ENCODE measurements at regions not wholly inside any gene's neighbourhood (a gene's known extent, or its start where the extent isn't known, plus 50 kb on each side); places are given as distances from the start of the nearest gene placed in this dataset.
"Not testable (repeated sequence)": the region's sequence is repeated elsewhere in the genome, so short reads cannot be mapped to it uniquely, and the experiment has no call there.

- H3K9me3 Mint-ChIP-seq (ENCODE audit: low read depth); H3K27me3 Mint-ChIP-seq; H3K4me1 Mint-ChIP-seq; DNase-seq; ATAC-seq; CTCF ChIA-PET; H3K4me3 Mint-ChIP-seq; H3K36me3 Mint-ChIP-seq; H3K27ac Mint-ChIP-seq: not testable (repeated sequence)
Measured at GRCh38 chr4:67412153-67412712, 133.1 kb downstream of the CENPC start.

GRCh38 chr4:67403342-67403741 is 142.0 kb downstream of the CENPC start:
- H3K27me3 Mint-ChIP-seq = no peaks in the 10 kb centered on the region
- H3K4me1 Mint-ChIP-seq = no peaks in the 10 kb centered on the region
- CTCF ChIA-PET = no interaction called here
- no peak overlapping the region for H3K27ac Mint-ChIP-seq
- H3K4me3 Mint-ChIP-seq = no peak overlapping the region
- DNase-seq (no peak), ATAC-seq (no peak)
- no peaks in the 10 kb centered on the region for H3K36me3 Mint-ChIP-seq
- no peaks in the 10 kb centered on the region for H3K9me3 Mint-ChIP-seq (ENCODE audit: low read depth)

DNA sequence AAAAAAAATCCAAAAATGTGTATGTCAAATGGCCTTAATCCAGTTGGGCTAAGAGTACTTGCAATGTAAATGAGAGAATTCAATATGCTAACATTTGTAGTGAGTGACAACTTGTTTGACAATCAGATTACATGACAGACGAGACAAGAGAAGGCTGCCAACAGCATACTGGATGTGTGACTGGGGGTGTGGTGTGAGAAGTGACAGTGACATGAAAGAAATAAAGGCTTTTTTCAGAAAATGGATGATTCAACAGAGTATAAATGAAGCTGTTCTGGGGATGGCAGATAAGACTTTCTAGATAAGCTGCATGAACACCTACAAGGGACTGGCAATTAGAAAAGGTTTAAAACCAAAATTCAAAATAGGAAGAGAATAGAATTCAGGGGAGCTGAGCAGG is 143.4 kb downstream of the CENPC start:
- DNase-seq (no peak), ATAC-seq (no peak)
- no peak overlapping the region for H3K4me3 Mint-ChIP-seq
- CTCF ChIA-PET = no interaction called here
- no peaks in the 10 kb centered on the region for H3K4me1 Mint-ChIP-seq
- H3K27me3 Mint-ChIP-seq = no peaks in the 10 kb centered on the region
- H3K27ac Mint-ChIP-seq = no peak overlapping the region
- H3K36me3 Mint-ChIP-seq = no peaks in the 10 kb centered on the region
- H3K9me3 Mint-ChIP-seq (ENCODE audit: low read depth) = no peaks in the 10 kb centered on the region

GRCh38 chr4:67397931-67398330 is 147.4 kb downstream of the CENPC start:
- ATAC-seq (no peak), DNase-seq (no peak)
- no peaks in the 10 kb centered on the region for H3K4me1 Mint-ChIP-seq
- CTCF ChIA-PET = no interaction called here
- no peaks in the 10 kb centered on the region for H3K9me3 Mint-ChIP-seq (ENCODE audit: low read depth)
- no peak overlapping the region for H3K4me3 Mint-ChIP-seq
- H3K27me3 Mint-ChIP-seq = no peaks in the 10 kb centered on the region
- H3K36me3 Mint-ChIP-seq = no peaks in the 10 kb centered on the region
- H3K27ac Mint-ChIP-seq = no peak overlapping the region

DNA sequence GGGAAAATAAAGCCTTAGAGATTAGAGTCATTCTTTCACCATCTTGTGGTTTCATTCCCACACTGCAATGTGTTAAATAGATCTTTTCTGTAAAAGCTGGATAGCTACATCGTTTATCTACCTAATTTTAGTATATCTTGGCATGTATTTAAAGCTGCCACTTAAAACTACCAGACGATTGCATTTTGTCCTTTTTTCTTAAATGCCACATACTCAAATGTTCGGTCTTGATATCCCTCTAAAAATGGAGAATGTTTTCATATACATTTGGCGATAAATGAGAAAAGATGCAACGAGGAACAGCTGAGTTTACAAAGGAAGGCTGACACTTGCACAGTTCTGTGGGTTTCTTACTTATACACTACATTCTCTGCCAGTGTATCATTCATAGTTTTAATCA is 148.3 kb downstream of the CENPC start:
- Mint-ChIP-seq H3K9me3 (ENCODE audit: low read depth) (no peaks in the 10 kb centered on the region), H3K27me3 (peaks cover 6% of the 10 kb centered on the region), H3K27ac (no peak overlapping the region), H3K4me1 (no peaks in the 10 kb centered on the region), H3K4me3 (no peak overlapping the region), H3K36me3 (no peaks in the 10 kb centered on the region)
- CTCF ChIA-PET = no interaction called here
- ATAC-seq = no peak
- DNase-seq = no peak

- DNase-seq (no peak), ATAC-seq (no peak)
- Mint-ChIP-seq H3K27ac (no peak overlapping the region), H3K27me3 (peaks cover 14% of the 10 kb centered on the region), H3K4me3 (no peak overlapping the region), H3K36me3 (no peaks in the 10 kb centered on the region), H3K4me1 (no peaks in the 10 kb centered on the region), H3K9me3 (ENCODE audit: low read depth) (no peaks in the 10 kb centered on the region)
- CTCF ChIA-PET = no interaction called here
Measured at GRCh38 chr4:67396008-67396407, 149.3 kb downstream of the CENPC start.

GRCh38 chr4:67394879-67395278 is 150.4 kb downstream of the CENPC start:
- no peak overlapping the region for H3K27ac Mint-ChIP-seq

GRCh38 chr4:67393699-67394281 is 151.5 kb downstream of the CENPC start:
- Mint-ChIP-seq H3K27ac (no peak overlapping the region), H3K4me3 (no peak overlapping the region), H3K4me1 (no peaks in the 10 kb centered on the region), H3K36me3 (no peaks in the 10 kb centered on the region), H3K27me3 (peaks cover 19% of the 10 kb centered on the region), H3K9me3 (ENCODE audit: low read depth) (no peaks in the 10 kb centered on the region)
- CTCF ChIA-PET = no interaction called here
- ATAC-seq (no peak), DNase-seq (no peak)

More at GRCh38 chr4:67394879-67395278, 150.4 kb downstream of the CENPC start:
- no peaks in the 10 kb centered on the region for H3K9me3 Mint-ChIP-seq (ENCODE audit: low read depth)
- no peak for DNase-seq
- peaks cover 14% of the 10 kb centered on the region for H3K27me3 Mint-ChIP-seq
- H3K4me1 Mint-ChIP-seq = no peaks in the 10 kb centered on the region
- H3K4me3 Mint-ChIP-seq = no peak overlapping the region
- CTCF ChIA-PET = interaction anchor here (1.0 kb wide), 1 partner anchor 9 kb away, joined by 3 read pairs; no protein-coding TSS in a partner anchor
- no peak for ATAC-seq
- H3K36me3 Mint-ChIP-seq = no peaks in the 10 kb centered on the region

- Mint-ChIP-seq H3K4me1 (no peaks in the 10 kb centered on the region), H3K27ac (no peak overlapping the region), H3K9me3 (ENCODE audit: low read depth) (no peaks in the 10 kb centered on the region), H3K36me3 (no peaks in the 10 kb centered on the region), H3K4me3 (no peak overlapping the region), H3K27me3 (peaks cover 19% of the 10 kb centered on the region)
- CTCF ChIA-PET = no interaction called here
- no peak for DNase-seq
- ATAC-seq = no peak
Measured at GRCh38 chr4:67393007-67393406, 152.3 kb downstream of the CENPC start.

- CTCF ChIA-PET; H3K36me3 Mint-ChIP-seq; DNase-seq; H3K4me3 Mint-ChIP-seq; H3K27me3 Mint-ChIP-seq; ATAC-seq; H3K9me3 Mint-ChIP-seq (ENCODE audit: low read depth); H3K4me1 Mint-ChIP-seq; H3K27ac Mint-ChIP-seq: not testable (repeated sequence)
Measured at GRCh38 chr4:67381406-67381804, 163.9 kb downstream of the CENPC start.

DNA sequence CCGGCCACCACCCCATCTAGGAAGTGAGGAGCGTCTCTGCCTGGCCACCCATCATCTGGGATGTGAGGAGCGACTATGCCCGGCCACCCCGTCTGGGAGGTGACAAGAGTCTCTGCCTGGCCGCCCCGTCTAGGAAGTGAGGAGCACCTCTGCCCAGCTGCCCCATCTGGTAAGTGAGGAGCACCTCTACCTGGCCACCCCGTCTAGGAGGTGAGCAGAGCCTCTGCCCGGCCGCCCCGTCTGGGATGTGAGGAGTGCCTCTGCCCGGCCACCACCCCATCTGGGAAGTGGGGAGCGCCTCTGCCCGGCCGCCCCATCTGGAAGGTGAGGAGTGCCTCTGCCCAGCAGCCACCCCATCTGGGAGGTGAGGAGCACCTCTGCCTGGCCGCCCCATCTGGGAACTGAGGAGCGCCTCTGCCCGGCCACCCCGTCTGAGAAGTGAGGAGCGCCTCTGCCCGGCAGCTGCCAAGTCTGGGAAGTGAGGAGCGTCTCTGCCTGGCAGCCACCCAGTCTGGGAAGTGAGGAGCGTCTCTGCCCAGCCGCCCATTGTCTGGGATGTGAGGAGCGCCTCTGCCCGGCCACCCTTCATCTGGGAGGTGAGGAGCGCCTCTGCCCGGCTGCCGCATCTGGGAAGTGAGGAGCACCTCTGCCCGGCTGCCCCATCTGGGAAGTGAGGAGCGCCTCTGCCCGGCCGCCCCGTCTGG is 164.4 kb downstream of the CENPC start:
- H3K27ac Mint-ChIP-seq; H3K4me3 Mint-ChIP-seq; CTCF ChIA-PET; DNase-seq; H3K4me1 Mint-ChIP-seq; ATAC-seq; H3K9me3 Mint-ChIP-seq (ENCODE audit: low read depth); H3K27me3 Mint-ChIP-seq; H3K36me3 Mint-ChIP-seq: not testable (repeated sequence)

DNA sequence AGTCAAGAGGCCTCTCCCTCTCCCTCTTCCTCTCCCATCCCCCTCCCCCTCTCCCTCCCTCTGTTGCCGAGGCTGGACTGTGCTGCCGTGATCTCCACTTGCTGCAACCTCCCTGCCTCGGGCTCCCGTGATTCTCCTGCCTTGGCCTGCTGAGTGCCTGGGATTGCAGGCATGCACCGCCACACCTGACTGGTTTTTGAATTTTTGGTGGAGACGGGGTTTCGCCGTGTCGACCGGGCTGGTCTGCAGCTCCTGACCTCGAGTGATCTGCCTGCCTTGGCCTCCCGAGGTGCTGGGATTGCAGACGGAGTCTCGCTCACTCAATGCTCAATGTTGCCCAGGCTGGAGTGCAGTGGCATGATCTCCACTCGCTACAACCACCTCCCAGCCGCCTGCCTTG is 165.1 kb downstream of the CENPC start:
- H3K27me3 Mint-ChIP-seq = no peaks in the 10 kb centered on the region

DNA sequence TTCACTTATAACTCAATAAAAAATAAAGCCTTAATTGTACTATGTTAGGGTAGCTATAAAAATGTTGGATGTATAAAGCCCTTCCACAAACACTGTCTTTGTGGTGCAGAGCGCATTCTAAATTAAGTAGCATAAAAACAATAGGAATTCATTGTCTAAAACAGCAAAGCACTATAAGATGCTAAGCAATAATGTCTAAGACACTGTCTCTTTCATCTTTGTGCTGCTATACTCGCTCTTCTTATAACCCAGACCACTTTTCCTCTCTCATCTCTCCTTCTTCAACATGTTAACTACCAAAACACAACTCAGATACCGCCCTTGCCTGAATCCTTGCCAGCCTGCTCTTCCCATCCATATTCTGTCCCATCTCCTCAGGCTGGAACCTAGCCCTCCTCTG is 170.0 kb downstream of the CENPC start:
- H3K36me3 Mint-ChIP-seq = no peaks in the 10 kb centered on the region
- no peak for DNase-seq
- CTCF ChIA-PET = no interaction called here
- no peaks in the 10 kb centered on the region for H3K9me3 Mint-ChIP-seq (ENCODE audit: low read depth)
- no peak overlapping the region for H3K27ac Mint-ChIP-seq
- H3K27me3 Mint-ChIP-seq = peaks cover 4% of the 10 kb centered on the region
- H3K4me1 Mint-ChIP-seq = no peaks in the 10 kb centered on the region
- H3K4me3 Mint-ChIP-seq = no peak overlapping the region
- ATAC-seq = no peak

More for the DNA sequence above, 165.1 kb downstream of the CENPC start:
- no peaks in the 10 kb centered on the region for H3K36me3 Mint-ChIP-seq
- H3K4me3 Mint-ChIP-seq = no peak overlapping the region
- CTCF ChIA-PET = no interaction called here
- DNase-seq = no peak
- no peak overlapping the region for H3K27ac Mint-ChIP-seq
- peaks cover 2% of the 10 kb centered on the region for H3K9me3 Mint-ChIP-seq (ENCODE audit: low read depth)
- H3K4me1 Mint-ChIP-seq = no peaks in the 10 kb centered on the region
- no peak for ATAC-seq

- CTCF ChIA-PET = no interaction called here
- H3K9me3 Mint-ChIP-seq (ENCODE audit: low read depth) = no peaks in the 10 kb centered on the region
- H3K4me3 Mint-ChIP-seq = no peak overlapping the region
- H3K27ac Mint-ChIP-seq = no peak overlapping the region
- peaks cover 6% of the 10 kb centered on the region for H3K27me3 Mint-ChIP-seq
- ATAC-seq (no peak), DNase-seq (no peak)
- H3K36me3 Mint-ChIP-seq = no peaks in the 10 kb centered on the region
- H3K4me1 Mint-ChIP-seq = no peaks in the 10 kb centered on the region
Measured at GRCh38 chr4:67371615-67372014, 173.7 kb downstream of the CENPC start.

All from activated CD8-positive, alpha-beta memory T cell treated with anti-CD3 and anti-CD28 coated beads, Interleukin-2, amount 10 ng/mL, durations not matched to agents 7 days and 5 days (primary cell).